ENCODE measurements at regions not wholly inside any gene's neighbourhood (a gene's known extent, or its start where the extent isn't known, plus 50 kb on each side); places are given as distances from the start of the nearest gene placed in this dataset.
"Not testable (repeated sequence)": the region's sequence is repeated elsewhere in the genome, so short reads cannot be mapped to it uniquely, and the experiment has no call there.

DNA sequence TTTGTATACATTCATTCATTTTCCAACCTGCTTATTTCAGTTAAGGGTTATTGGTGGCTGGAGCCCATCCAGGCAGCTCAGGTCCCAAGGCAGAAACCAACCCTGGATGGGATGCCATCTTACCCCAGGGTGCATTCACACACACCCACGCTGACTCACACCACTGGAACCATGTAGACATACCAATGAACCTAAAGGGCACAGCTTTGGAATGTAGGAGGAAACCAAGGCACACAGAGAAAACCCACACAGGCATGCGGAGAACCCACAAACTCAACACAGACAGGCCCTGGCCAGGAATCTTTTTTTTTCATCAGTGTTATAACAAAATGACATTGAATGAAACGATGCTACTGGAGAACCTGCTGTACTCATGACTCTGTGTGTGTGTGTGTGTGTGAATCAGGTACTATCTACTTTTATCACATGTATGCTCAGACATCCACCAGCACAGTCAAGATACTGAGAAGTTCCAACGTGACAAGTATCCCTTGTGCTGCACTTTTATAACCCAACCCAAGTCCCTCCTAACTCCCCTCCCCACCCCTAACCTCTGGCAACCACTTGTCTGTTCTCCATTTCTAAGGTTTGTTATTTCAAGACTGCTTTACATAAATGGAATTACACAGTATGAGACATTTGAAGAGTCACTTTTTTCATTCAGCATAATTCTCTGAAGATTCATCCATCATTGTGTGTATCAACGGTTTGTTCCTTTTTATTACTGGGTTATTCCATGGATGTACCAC is 286.8 kb upstream of the PLD5 start:
- no peak for DNase-seq

DNA sequence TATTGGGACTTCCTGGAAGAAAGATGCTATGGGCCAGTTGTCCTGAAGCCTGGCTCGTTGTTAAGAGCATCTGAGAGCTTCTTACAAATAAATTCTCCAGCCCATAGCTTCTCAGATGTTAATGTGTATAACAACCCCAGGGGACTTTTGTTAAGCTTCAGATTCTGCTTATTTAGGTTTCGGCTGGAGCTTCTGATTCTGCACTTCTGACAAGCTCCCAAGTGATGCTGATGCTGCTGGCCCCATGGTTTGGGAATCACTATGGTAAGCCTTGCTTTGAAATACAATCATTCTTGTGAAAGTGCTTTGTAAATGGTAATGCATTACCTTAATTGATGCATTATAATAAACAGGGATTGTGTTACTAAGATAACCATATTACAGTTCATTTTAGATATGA is 281.8 kb upstream of the PLD5 start:
- DNase-seq: no peak

DNA sequence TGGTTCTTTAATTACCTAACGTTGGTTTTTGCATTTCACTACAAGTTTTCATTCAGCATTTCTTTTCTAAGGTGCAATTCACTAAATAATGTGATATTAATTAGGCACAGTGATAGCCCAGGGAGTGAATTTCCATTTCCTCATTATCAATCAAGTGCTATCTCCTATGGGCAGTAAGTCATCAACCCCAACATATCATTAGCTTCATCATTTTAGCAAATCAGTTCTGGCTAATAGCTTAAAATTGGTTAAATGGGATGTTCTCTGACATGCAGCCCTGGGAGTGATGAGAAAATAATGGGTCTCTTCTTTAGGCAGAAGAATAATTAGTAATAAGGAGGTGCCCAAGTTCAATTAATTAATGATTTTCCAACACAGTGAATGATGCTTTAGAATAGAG is 280.9 kb upstream of the PLD5 start:
- DNase-seq: not testable (repeated sequence)

DNA sequence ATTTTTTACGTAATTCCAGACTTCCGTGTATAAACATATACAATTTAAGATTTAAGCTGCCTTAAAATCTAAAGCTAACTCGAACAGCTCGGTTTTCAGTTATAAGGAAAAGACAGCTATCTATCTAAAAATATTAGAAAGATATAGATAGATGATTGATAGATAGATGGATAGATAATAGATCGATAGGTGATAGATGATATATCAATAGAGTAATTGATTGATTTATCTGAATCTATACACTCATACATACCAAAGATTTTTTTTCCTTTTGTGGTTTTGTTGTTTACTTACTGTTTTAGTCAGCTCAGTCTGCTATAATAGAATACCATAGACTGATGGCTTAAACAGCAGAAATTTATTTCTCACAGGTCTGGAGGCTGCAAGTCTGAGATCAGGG is 278.5 kb upstream of the PLD5 start:
- DNase-seq: no peak

DNA sequence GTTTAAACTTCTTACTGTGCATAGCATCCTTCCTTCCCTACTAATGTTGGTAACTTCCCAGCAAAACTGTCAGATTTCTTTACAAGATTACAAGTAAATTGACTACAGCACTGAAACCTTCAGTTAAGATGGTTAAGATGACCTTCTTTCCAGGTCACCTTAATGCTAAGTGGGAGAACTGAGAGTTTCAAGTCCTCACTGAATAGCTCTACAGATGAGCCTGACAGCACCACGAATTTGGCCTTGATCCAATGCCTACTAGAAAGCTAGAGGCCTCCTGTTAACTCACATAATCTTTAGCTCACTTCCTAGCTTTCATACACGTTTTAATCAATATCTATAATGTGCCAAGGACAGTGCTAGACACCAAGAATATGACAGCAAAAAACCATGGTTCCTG is 276.0 kb upstream of the PLD5 start:
- DNase-seq: no peak

DNA sequence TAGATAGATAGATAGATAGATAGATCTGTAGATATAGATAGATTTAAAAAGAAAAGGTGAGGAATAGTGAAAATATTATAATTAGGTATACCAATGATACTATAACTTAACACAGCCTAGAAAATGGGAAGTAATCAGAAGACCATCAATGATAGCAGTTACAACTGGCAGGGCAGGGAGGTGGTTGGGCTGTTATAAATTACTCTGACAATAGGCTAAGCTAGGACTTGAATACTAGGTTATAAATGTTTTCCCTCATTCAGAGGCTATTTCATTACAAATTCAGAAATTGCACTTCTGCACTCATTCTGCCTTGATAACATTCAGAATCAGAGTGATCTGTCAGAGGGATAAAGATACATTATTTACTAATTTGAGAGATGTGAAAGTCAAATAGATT is 273.4 kb upstream of the PLD5 start:
- DNase-seq: no peak

DNA sequence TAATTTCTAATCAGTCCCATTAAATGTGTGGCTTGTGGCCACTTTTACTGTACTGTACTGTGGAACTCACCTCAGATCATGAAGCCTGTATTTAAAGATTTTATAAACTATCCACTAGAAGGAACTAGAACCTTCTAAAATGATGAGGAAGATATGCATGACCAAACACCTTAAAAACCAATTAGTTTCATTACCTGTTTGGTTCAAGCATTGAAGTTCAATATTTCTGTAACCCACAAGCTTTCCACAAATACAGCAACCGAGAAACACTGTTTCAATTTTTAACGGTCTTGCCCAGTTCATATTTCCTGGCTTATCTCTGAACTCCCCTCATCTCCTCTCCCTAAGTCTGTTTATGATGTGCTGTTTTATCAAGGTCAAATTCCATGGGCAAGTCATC is 264.3 kb upstream of the PLD5 start:
- DNase-seq: no peak

DNA sequence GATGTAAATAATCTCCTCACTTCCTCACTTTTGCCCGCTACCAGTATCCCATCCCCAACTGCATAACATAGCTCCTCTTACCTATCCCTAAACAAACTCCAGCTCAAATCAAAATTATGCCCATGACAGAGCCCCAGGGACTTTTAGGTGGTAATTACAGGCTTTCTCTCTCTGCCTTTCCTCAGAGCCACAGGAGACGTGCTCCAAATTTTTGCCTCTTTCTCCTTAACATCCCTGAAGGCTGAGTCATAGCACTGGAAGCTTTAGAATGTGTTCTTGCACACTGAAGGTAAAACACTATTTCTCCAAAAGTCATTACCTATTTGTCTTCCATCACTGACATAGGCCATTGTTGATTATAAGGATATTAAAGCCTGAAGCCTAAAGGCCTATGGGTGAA is 263.5 kb upstream of the PLD5 start:
- no peak for DNase-seq

DNA sequence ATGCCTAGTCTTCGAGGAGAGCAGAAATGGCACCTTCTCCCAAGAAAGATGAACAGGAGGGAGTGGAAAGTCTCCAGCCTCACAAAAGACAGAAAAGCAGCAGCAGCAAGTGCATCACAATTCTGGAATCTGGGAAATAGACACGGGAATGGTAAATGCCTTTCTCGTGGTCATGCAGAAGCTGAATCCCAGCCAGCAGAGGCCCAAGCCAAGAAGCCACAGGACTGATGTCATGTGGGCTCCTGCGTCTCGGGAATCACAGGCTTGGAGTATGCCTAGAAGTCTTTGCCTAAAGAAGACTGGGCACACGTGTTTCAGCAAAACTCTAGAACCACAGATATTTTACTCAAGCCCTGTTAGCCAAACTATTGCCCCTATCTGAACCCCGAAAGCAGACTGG is 260.3 kb upstream of the PLD5 start:
- no peak for DNase-seq

DNA sequence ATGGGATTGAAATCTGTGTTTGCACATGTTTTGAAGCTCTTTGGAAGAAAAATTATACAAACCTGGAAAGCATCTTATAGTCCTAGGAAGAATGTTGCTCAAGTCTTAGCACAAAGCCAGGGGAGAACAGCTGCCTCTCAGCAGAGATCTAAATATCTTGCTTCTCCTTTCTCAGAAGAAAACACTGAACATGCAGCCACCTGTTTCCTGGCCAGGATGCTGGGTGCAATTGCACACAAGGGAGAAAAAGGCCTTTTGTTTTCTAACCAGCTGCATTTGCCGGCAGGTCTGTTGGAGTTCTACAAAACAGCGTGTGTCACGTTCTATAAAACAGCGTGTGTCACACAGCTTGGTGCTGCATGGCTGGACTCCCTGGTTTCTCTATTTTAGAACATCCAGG is 259.6 kb upstream of the PLD5 start:
- DNase-seq: no peak

DNA sequence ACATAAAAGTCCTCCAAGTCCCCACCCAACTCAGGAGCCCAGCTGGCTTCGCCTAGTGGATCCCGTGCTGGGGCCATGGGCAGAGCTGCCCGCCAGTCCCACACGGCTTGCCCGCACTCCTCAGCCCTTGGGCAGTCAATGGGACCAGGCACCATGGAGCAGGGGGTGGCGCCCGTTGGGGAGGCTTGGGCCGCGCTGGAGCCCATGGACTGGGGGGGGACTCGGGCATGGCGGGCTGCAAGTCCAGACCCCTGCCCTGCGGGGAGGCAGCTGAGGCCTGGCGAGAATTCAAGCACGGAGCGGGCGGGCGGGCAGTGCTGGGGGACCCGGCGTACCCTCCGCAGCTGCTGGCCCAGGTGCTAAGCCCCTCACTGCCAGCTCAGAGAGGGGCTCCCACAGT is 249.8 kb upstream of the PLD5 start:
- no peak for DNase-seq

DNA sequence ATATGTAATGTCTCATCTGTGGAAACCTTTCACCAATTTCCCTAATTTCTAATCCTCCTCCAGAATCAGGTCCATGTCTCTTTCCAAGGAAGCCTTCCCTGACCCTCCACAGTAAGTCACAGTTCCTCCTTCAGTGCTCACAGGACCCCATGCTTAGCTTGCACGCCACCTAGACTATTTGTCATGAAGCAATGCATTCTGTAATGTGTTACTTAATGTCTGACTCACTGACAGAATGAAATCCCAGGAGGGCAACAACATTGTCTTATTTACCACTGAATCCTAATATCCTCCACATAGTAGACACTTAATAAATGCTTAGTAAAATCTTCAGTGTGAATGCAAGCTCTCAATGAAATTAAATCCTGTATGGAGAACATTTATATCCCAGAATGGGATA is 245.9 kb upstream of the PLD5 start:
- DNase-seq: no peak

DNA sequence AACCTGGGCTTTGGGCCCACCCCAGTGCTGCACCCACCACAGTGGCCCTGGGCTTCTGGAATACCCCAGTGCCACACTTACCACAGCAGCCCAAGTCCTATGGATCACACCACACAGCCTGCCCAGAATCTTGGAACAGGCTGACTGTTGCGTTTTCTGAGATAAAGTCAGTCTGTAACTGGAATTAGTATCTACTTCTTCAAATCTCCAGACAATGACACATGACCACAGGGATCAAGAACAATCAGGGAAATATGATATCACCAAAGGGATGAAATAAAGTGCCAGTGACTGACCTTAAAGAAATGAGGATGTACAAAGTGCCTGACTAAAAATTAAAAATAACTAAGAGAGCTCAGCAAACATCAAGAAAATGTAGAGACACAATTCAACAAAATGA is 239.7 kb upstream of the PLD5 start:
- DNase-seq: no peak

DNA sequence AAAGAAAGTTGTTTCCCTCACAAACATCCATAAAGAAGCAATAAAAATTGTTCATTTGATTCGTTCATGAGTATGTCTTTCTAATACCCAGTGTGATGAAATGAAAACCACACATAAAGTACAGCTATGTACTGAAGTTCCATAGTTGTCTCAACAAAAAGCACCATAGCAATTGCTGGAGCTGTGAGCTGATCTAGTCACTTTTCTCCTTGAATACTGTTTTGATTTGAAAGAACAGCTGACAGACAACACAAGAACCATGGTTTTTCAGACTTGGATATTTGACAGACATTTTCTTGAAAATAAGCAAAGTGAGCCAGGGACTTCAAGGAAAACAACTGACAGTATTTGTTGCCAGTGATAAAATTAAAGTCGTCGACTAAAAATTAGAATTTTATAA is 237.1 kb upstream of the PLD5 start:
- DNase-seq: no peak

DNA sequence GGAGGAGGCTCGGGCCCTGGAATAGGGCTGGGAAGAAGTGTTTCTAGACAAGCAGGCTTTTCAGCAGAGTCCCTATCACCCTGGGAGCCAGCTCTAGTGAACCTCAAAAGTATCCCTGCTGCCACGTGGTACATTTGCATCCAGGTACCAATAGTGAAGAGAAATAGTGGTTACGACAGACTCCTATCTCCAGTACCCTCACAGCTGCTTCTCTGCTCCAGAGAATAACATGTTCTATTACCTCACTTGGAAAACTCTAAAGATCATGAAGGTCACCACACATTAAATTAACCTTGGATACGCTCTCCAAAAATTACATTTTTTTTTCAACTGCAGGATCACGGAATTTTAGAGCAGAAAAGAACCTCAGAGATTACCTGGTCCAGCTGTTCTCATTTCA is 230.4 kb upstream of the PLD5 start:
- DNase-seq: no peak

DNA sequence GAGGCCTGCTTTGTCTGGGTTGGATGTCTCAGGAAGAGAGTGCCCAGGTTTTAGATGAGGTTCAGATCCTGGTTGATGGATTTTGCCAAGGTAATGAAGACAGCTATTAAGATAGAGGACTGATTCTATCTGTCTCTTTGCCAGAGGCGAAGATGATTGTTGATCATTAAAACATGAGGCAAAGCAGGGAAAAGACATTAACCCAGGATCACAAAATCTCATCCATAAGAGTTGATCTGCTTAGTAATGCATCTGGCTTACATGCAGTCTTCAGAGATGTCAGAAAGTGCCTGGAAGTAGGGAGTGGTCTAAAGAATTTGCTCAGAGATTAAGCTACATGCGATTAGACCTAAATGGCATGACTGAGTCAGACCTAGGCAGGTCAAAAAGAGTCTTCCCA is 229.6 kb upstream of the PLD5 start:
- DNase-seq: no peak

DNA sequence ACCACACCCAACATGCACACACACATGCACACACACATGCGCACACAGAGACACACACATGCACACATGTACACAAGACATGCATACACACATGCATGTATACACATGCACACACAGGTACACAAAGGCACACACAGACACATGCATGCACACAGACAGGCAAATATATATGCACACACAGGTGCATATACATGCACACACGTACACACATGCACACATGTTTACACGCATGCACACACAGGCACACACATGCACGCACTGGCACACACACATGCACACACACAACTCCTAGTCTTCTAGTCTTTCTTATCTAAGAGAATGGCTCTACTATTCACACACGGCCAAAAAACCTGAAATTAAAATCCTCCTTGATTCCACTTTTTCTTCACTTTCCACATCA is 222.7 kb upstream of the PLD5 start:
- no peak for DNase-seq

DNA sequence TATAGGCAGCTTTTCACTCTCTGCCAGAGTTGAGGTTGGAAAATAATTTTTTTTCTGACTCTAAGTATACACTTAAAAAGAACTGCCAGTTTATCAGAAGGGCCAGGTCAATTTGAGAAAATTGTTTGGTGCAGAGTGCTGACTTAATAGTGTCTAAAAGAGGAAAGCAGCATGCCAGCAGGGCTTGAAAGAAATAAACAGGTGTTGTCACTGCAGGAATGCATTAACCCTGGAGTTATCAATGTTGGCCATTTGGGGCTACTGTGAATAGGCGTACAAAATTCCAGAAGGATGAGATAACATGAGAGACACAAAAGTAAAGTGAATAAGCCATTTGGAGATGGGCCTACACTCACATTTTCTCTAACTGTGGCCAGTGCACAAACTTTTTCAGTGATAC is 220.6 kb upstream of the PLD5 start:
- DNase-seq: no peak

DNA sequence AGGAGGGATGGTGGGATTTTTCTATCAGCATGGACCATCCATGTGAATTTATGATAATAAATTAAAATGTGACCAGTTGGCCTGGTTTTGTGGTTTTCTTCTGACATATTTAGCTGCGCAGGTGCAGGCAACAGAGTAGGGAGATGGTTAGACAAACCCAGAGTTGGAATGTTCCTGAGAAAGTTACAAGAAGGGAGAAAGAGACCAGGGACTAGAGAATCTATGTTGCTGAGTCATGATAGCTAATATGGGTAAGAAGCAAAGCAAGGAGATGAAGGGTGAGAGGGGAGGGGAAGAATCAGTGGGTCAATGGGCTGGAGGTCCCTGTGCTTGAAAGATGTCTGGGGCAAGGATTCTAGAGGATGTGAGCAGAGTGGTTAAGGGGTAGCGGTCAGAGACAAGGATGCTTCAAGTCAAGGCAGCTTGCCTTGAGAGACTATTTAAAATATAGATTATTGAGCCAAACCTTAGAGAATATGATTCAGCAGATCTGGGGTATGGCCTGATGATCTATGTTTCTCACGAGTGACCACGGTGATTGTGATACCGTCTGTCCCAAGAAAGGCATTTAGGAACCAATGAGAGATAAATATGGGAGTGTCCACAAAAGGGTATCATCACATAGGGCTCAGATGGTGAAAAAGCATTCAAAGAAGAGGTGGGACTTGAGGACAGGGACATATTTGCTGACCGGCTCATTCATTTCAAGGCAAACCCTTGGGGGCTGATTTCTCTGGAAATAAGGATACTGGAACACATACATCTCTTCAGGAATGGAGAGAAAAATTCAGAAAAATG is 219.7 kb upstream of the PLD5 start:
- no peak for DNase-seq

DNA sequence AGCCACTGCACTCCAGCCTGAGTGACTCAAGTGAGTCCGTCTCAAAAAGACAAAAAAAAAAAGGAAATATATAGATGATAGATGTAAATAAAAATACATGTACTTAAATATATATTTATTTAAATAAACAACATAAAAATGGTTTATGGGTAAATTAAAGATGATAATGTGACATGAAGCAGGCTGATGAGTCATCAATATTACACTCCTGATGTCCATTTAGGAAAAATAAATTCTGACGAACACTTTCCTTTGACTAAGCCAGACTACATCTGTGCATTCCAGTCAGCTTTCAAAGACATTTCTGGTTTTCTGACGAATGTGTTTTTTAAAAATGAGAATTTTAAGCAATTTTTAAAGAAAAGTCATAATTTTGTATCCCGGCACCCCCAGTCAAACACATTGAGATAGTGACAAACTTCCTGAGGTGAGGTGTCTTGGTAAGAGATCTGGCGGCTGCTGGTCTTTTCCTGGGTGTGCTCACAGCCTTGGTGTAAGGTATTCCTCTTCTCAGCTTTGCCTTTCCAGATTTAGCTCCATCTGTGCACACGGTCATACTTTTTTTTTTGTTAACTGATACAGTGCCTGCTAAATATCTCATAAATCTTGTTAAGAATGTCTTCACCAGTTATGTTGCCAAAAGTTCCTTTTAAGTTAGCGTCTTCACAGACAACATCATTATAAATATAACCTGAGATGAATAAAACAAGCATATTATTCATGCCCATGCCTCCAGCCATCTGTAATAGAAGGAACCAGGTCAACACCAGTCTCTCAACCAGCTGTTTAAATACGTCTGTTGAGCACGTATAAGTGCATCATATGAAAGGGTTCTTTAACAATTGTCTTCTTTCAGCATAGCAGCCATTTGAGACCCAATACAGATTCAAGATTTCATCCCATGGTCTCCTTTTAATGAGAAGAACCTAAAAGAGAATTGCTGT is 214.5 kb upstream of the PLD5 start:
- no peak for DNase-seq

DNA sequence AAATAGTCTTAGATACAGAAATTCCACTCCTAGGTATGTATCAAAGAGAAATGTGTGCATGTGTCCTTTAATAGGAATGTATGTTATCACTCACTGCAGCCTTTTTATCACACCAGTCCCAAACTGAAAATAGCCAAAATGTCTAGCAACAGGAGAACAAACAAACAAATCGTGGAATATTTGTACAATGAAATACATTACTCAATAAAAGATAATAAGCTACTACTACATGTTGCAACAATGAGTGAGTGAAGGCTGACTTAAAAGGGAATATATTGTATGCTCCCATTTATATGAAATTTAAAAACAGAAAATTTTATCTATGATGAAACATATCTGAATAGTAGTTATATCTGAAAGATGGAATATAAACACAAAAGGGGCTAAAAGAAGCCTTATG is 212.1 kb upstream of the PLD5 start:
- no peak for DNase-seq

DNA sequence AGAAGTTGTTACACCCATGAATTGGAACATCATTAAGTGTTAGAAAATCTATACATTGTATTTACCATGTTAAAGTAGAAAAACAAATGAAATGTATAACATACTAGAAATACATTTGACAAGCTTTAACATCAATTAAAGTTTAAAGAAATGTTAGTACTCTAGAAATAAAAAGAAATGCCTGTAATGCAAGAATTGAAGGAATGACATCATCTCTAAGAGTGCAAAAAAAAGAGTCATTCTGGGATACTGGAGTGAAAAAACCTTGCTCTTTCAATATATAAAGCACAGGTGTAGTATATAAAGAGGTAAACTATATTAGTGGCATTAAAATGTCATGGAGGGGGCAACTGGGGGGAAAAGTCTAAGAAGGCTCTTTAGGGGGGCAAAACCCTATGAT is 210.8 kb upstream of the PLD5 start:
- DNase-seq: no peak

DNA sequence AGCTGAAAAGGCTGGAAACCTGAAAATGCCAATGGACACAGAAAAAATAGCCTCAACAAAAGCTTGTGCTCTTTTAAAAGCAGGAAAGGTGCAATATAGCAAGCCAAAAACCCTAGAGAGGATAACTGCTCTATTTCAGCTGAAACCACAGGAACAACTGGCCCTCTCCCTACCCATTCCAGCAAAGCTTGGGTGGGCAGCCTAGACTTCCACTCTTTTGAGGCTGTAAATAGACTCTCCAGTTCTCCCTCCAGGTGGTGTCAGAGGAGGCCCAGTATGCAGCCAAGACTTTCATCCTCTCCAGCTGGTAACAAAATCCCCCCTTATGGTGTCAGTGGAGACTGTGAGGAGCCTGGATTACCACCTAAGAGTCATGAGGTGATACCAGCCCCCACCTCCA is 206.9 kb upstream of the PLD5 start:
- DNase-seq: no peak

DNA sequence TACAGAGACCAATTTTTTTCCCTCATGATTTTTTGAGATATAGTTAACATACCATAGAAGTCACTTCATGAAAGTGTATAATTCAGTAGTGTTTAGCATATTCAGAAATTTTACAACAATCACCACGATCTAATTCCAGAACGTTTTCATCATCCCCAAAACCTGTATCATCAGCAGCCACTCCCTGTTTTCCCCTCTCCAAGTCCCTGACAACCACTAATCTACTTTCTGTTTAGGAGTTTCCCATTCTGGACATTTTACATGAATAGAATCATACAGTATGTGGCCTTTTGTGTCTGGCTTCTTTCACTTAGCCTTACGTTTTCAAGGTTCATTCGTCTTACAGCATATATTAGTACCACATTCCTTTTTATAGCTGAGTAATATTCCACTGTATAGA is 204.2 kb upstream of the PLD5 start:
- DNase-seq: no peak

Measured in stimulated activated CD4-positive, alpha-beta T cell treated with anti-CD3 and anti-CD28 coated beads, Interleukin-2, amount 100 ng/mL, for 24 hours (primary cell).